ENCODE measurements at regions not wholly inside any gene's neighbourhood (a gene's known extent, or its start where the extent isn't known, plus 50 kb on each side); places are given as distances from the start of the nearest gene placed in this dataset.

- Histone ChIP-seq H3K4me3 (no peak overlapping the region), H3K27me3 (ENCODE audit: low read depth) (no peaks in the 10 kb centered on the region), H3K36me3 (replicated peaks) (no peaks in the 10 kb centered on the region), H3K4me1 (no peaks in the 10 kb centered on the region), H3K9me3 (no peaks in the 10 kb centered on the region)
- no peak for DNase-seq (ENCODE audit: low spot score in 2 of 2)
- in situ Hi-C loops (cut with MboI; ENCODE audit: low sequenced_read_pairs), result no loop called here
Observed at GRCh38 chr5:143889986-143890385, 78.0 kb downstream of the HMHB1 start.

GRCh38 chr5:143890487-143890886 is 78.5 kb downstream of the HMHB1 start:
- no peak overlapping the region for H3K4me3 ChIP-seq
- no peaks in the 10 kb centered on the region for H3K4me1 ChIP-seq
- H3K9me3 ChIP-seq, result no peaks in the 10 kb centered on the region
- DNase-seq (ENCODE audit: low spot score in 2 of 2), result no peak
- in situ Hi-C loops (cut with MboI; ENCODE audit: low sequenced_read_pairs), result no loop called here
- H3K36me3 ChIP-seq (replicated peaks), result no peaks in the 10 kb centered on the region
- H3K27me3 ChIP-seq (ENCODE audit: low read depth), result no peaks in the 10 kb centered on the region

- Histone ChIP-seq H3K9me3 (no peaks in the 10 kb centered on the region), H3K36me3 (replicated peaks) (no peaks in the 10 kb centered on the region), H3K4me1 (no peaks in the 10 kb centered on the region), H3K27me3 (ENCODE audit: low read depth) (no peaks in the 10 kb centered on the region), H3K4me3 (no peak overlapping the region)
- DNase-seq (ENCODE audit: low spot score in 2 of 2), result no peak
- in situ Hi-C loops (cut with MboI; ENCODE audit: low sequenced_read_pairs), result no loop called here
Observed at GRCh38 chr5:143892271-143892670, 80.3 kb downstream of the HMHB1 start.

- in situ Hi-C loops (cut with MboI; ENCODE audit: low sequenced_read_pairs), result no loop called here
- Histone ChIP-seq H3K27me3 (ENCODE audit: low read depth) (no peaks in the 10 kb centered on the region), H3K4me1 (no peaks in the 10 kb centered on the region)
Observed at GRCh38 chr5:143892908-143893307, 80.9 kb downstream of the HMHB1 start.

DNA sequence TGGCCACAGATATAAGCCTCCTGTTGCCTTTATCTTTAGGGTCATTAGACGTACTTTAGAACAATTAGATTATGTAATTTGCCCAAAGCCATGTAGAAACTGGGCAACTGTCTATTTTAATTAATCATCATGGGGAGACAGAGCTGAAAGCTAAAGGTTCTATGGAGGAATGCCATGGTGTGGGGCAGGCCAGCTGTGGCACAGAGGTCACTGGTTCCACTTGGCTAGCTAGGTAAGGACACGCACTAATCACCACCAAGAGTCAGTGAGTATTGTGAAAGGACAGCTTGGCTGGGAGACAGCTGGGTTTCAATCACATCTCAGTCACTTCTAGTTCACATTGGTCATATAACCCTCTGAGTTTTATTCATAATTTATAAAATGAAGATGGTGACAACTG is 81.7 kb downstream of the HMHB1 start:
- Histone ChIP-seq H3K4me3 (no peak overlapping the region), H3K9me3 (no peaks in the 10 kb centered on the region), H3K36me3 (replicated peaks) (no peaks in the 10 kb centered on the region), H3K4me1 (no peaks in the 10 kb centered on the region), H3K27me3 (ENCODE audit: low read depth) (no peaks in the 10 kb centered on the region)
- DNase-seq (ENCODE audit: low spot score in 2 of 2), result no peak
- in situ Hi-C loops (cut with MboI; ENCODE audit: low sequenced_read_pairs), result no loop called here

More at GRCh38 chr5:143892908-143893307, 80.9 kb downstream of the HMHB1 start:
- no peak for DNase-seq (ENCODE audit: low spot score in 2 of 2)
- Histone ChIP-seq H3K4me3 (no peak overlapping the region), H3K9me3 (no peaks in the 10 kb centered on the region), H3K36me3 (replicated peaks) (no peaks in the 10 kb centered on the region)

DNA sequence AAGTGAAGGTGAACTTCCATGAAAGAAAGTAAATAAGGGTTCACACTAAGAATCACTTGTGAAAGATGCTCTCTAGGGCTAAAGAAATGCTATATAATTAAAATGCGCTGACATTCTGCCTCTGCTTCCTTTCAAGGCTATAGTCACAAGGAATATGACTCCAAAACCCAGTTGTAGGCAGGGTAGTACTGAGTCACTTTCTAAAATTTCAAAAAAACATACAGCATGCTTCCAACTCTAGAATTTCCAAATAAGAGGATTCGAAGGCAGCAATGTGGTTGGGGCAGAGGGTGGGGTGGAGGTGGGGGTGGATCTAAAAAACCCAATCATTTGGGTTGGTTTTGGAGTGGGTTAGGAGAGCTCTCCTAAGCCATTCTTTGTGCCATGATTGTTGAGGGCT is 84.6 kb downstream of the HMHB1 start:
- Histone ChIP-seq H3K36me3 (replicated peaks) (no peaks in the 10 kb centered on the region), H3K27me3 (ENCODE audit: low read depth) (no peaks in the 10 kb centered on the region; the same call in 1 of the 2 replicates), H3K4me3 (no peak overlapping the region), H3K9me3 (no peaks in the 10 kb centered on the region), H3K4me1 (no peaks in the 10 kb centered on the region)
- DNase-seq (ENCODE audit: low spot score in 2 of 2), result no peak
- in situ Hi-C loops (cut with MboI; ENCODE audit: low sequenced_read_pairs), result no loop called here

DNA sequence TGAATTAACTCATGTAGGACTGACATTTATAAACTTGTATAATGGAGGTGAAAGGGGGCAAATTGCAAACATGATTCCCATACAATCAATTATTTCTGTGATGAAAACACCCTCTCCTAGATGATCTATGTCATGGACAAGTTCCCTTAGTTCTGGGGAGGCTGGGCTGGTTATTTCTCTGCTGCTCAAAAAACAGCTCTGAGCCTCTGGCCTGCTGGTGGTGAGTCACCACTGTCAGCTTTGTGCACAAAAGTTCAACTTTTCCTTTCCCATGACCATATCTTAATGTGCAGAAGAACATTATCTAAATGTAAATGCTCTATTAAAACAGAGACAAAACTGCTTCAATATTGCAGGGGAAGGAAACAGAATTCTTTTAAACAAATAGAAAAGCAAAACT is 85.0 kb downstream of the HMHB1 start:
- Histone ChIP-seq H3K36me3 (replicated peaks) (no peaks in the 10 kb centered on the region), H3K4me1 (no peaks in the 10 kb centered on the region), H3K9me3 (no peaks in the 10 kb centered on the region), H3K27me3 (ENCODE audit: low read depth) (no peaks in the 10 kb centered on the region; the same call in 1 of the 2 replicates), H3K4me3 (no peak overlapping the region)
- in situ Hi-C loops (cut with MboI; ENCODE audit: low sequenced_read_pairs), result no loop called here
- no peak for DNase-seq (ENCODE audit: low spot score in 2 of 2)

GRCh38 chr5:143898381-143898780 is 86.4 kb downstream of the HMHB1 start:
- Histone ChIP-seq H3K4me1 (no peaks in the 10 kb centered on the region), H3K9me3 (no peaks in the 10 kb centered on the region), H3K27me3 (ENCODE audit: low read depth) (no peaks in the 10 kb centered on the region; the same call in 1 of the 2 replicates), H3K36me3 (replicated peaks) (no peaks in the 10 kb centered on the region), H3K4me3 (no peak overlapping the region)
- in situ Hi-C loops (cut with MboI; ENCODE audit: low sequenced_read_pairs), result no loop called here
- no peak for DNase-seq (ENCODE audit: low spot score in 2 of 2)

DNA sequence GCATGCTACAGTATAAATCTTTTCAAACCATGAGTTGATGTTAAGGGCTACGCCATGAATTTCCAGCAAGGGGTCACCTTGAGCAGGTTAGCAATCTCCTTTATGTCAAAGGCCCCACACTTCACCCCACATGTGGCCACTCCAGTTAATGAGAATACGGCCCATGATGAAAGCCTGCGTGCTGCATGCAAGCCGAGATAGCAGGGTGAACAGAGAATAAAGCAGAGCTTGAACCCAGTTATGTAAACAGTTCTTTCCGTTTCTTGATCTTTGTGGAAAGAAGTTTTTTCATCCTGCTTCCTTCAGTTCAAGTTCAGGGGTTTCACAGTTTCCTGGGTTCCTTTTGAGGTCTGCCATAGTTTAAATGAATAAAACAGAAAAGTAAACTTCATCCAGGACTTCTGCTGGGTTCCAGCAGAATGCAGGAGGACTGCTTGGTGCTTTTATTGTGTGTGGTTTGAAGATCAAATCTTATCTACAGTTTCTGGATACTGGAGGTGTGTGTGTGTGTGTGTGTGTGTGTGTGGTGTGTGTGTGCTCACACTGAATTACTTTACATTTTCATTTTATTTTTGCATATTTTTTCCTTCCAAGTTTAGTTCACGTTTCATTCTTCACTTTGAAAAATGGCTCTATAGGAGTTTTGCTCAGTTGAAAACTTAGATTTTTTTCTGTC is 87.1 kb downstream of the HMHB1 start:
- no peak for DNase-seq (ENCODE audit: low spot score in 2 of 2)
- in situ Hi-C loops (cut with MboI; ENCODE audit: low sequenced_read_pairs), result no loop called here
- H3K4me3 ChIP-seq, result no peak overlapping the region

DNA sequence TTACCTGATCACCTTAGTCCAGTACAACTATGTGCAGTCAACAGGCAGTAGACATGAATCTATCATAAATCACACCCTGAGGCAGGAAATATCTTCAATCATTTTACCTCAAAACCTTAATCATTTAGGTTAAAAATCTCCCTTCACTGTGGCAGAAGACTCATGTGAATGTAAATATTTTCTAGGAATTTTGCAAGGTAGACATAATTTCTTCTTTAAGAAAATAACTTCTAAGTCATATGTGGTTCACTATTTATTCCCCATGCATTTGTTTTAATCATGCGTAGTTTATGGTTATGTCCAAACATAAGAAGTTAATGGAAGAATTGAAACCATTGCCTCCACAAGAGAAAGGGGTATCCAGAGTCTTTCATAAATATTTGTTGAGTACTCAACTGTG is 97.0 kb downstream of the HMHB1 start:
- H3K4me3 ChIP-seq, result no peak overlapping the region
- no peaks in the 10 kb centered on the region for H3K27me3 ChIP-seq (ENCODE audit: low read depth)
- no peaks in the 10 kb centered on the region for H3K9me3 ChIP-seq
- no peaks in the 10 kb centered on the region for H3K4me1 ChIP-seq
- in situ Hi-C loops (cut with MboI; ENCODE audit: low sequenced_read_pairs), result no loop called here
- no peak for DNase-seq (ENCODE audit: low spot score in 2 of 2)
- H3K36me3 ChIP-seq (replicated peaks), result no peaks in the 10 kb centered on the region

More for the DNA sequence above, 87.1 kb downstream of the HMHB1 start:
- no peaks in the 10 kb centered on the region for H3K36me3 ChIP-seq (replicated peaks)
- no peaks in the 10 kb centered on the region for H3K4me1 ChIP-seq
- no peaks in the 10 kb centered on the region for H3K9me3 ChIP-seq
- no peaks in the 10 kb centered on the region; the same call in 1 of the 2 replicates for H3K27me3 ChIP-seq (ENCODE audit: low read depth)

DNA sequence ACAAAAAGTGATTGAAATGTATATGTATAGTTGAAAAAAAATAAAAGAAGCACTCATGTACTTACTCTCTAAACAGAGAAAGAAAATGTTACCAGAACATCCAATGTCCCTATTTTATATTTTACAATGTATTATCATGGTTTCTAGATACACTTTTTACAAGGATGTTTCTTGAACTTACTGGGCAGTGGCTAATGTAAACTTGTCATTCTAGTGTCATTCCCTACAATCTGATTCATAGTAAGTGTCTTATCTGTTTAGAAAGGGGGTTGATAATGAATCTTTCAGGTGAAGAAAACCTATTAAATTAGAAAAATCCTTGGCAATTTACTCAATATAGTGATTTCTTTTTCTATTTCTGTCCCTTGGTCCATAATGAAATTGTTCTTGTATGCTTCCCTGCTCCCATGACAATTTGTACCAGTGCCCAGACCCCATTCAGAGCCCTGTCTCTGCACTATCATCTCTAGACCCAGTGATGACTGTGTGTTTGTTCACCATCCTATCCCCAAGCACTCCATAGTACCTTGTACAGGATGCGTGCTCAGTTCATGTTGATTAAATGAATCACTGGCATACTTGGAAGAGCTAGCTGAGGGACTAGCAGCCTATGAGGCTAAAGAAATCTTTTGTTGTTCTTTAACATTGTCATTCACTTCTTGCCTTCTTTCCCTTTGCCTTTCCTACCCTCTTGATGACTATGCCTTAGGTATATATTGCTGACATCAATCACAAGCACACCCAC is 101.2 kb downstream of the HMHB1 start:
- Histone ChIP-seq H3K4me3 (no peak overlapping the region), H3K9me3 (no peaks in the 10 kb centered on the region), H3K27me3 (ENCODE audit: low read depth) (no peaks in the 10 kb centered on the region), H3K4me1 (no peaks in the 10 kb centered on the region), H3K36me3 (replicated peaks) (no peaks in the 10 kb centered on the region)
- DNase-seq (ENCODE audit: low spot score in 2 of 2), result no peak
- in situ Hi-C loops (cut with MboI; ENCODE audit: low sequenced_read_pairs), result no loop called here

DNA sequence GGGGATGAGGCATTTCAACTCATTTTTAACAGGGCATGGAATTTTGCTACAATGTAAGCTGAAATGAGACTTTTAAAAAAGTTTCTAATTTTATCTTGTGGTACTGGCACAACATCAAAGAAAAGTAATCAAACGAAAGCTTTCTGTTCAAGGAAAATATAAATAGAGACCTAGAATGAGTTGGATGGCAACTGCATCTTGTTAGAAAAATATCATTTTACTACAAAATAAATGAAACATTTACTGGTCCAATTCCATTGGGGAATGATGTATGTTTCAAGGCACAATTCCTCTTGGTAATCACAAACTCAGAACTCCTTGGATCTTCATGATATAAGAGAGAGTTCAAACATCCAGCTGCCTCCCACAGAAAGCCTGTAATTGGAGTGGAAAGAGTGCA is 102.8 kb downstream of the HMHB1 start:
- Histone ChIP-seq H3K9me3 (no peaks in the 10 kb centered on the region), H3K4me3 (no peak overlapping the region), H3K4me1 (no peaks in the 10 kb centered on the region), H3K27me3 (ENCODE audit: low read depth) (no peaks in the 10 kb centered on the region), H3K36me3 (replicated peaks) (no peaks in the 10 kb centered on the region)
- in situ Hi-C loops (cut with MboI; ENCODE audit: low sequenced_read_pairs), result no loop called here
- DNase-seq (ENCODE audit: low spot score in 2 of 2), result no peak

DNA sequence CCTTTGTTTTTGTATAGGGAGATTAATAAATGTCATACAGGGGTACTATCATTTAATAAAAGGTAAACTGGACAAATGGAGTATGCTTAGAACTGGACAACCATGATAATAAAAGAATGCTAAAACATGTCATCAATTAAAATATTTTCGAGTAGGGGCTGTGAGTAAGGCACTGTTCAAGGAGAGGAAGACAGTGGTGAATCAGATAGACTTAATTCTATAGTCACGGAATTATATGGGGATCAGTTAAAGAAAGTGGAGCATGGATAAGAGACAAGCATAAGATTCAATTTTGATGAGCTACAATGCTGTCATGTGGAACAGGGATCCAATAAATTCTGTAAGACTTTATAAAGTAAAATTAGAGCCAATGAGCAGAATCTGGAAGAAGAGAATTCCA is 104.5 kb downstream of the HMHB1 start:
- H3K9me3 ChIP-seq, result no peaks in the 10 kb centered on the region
- H3K4me3 ChIP-seq, result no peak overlapping the region
- no peaks in the 10 kb centered on the region for H3K4me1 ChIP-seq
- no peaks in the 10 kb centered on the region for H3K36me3 ChIP-seq (replicated peaks)
- H3K27me3 ChIP-seq (ENCODE audit: low read depth), result no peaks in the 10 kb centered on the region
- DNase-seq (ENCODE audit: low spot score in 2 of 2), result no peak
- in situ Hi-C loops (cut with MboI; ENCODE audit: low sequenced_read_pairs), result no loop called here

DNA sequence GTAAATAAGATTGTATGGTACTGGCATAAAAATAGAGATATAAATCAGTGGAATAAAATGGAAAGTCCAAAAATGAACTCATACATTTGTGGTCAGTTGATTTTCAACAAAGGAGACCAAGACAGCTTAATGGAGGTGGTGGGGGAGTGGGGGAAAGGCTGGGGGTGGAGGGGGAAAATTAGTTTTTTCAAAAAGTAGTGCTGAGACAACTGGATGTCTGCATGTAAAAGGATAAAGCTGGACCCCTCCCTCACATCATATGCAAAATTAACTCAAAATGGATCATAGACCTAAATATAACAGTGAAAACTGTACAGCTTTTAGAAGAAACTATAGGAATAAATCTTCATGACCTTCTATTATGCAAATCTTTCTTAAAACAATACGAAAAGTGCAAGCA is 107.0 kb downstream of the HMHB1 start:
- no peaks in the 10 kb centered on the region for H3K4me1 ChIP-seq
- H3K27me3 ChIP-seq (ENCODE audit: low read depth), result no peaks in the 10 kb centered on the region
- H3K9me3 ChIP-seq, result no peaks in the 10 kb centered on the region
- H3K36me3 ChIP-seq (replicated peaks), result no peaks in the 10 kb centered on the region
- no peak for DNase-seq (ENCODE audit: low spot score in 2 of 2)
- in situ Hi-C loops (cut with MboI; ENCODE audit: low sequenced_read_pairs), result no loop called here
- no peak overlapping the region for H3K4me3 ChIP-seq
